Inflammatory macrophage treated with lipopolysaccharide for 4 hours (primary cell): ENCODE measurements at regions not wholly inside any gene's neighbourhood (a gene's known extent, or its start where the extent isn't known, plus 50 kb on each side); places are given as distances from the start of the nearest gene placed in this dataset.

ENCODE experiments used
- DNase-seq: peaks from one replicate; pipeline ENCODE4 v3.0.0-alpha.2; 2020

GRCh38 chr5:2283481-2284045, 400.8 kb upstream of the IRX4 start:
- DNase-seq = no peak

GRCh38 chr5:2282893-2283292, 400.2 kb upstream of the IRX4 start:
- no peak for DNase-seq

DNA sequence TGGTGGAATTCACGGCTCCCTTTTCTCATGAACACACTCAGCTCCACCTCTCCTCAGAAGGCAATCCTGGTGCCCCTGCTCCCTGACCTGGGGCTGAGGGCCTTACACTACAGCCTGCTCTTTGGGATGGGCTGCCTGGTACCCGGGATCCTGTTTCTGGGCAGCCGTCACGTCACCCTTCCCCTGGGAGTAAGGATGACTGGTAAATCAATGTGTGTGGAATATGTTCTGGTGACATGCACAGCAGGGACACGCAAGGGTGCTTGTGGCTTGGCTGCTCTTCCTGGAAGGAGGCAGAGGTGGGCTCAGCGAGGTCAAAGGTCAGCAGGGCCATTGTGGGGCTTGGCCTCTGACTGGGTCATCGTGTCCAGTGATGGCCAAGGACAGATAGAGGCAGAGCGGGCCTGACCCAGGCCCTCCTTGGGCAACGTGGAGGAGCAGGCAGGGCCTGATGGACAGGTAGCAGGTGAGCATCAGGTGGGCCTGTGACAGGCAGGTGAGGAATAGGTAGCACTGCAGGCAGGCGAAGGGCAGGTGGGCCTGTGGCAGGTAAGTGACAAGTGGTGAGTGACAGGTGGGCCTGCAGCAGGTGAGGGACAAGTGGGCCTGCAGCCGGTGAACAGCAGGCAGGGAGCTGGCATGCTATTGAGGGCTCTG, 399.4 kb upstream of the IRX4 start:
- DNase-seq = no peak

DNA sequence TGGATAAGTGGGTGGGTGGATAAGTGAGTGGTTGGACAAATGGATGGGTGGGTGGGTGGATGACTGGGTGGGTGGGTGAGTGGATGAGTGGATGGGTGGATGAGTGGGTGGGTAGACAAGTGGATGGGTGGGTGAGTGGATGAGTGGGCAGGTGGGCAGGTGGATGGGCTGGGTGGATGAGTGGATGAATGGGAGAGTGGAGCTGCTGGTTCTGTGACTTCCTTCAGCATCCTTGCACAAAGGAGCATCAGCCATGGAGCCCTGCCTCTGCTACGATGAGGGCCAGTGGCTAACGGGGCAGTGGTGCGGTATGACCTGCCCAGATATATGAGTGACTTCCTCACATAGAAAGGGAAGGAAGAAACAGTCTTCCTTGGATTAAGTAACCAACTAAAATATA, 398.7 kb upstream of the IRX4 start:
- no peak for DNase-seq

DNA sequence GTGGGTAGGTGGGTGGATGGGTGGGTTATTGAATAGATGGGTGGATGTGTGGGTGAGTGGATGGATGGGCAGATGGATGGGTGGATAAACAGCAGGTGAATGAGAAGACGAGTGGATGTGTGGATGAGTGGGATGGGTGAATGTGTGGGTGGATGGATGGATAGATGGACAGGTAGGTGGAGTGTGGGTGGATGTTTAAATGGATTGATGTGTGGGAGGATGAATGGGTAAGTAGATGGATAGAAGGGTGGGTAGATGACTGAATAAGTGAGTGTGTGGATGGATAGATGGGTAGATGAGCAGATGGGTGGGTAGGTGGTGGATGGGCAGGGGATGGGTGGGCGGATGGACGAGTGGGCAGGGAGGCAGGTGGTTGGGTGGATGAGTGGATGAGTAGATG, 397.6 kb upstream of the IRX4 start:
- DNase-seq = no peak

- no peak for DNase-seq
These were observed 396.2 kb upstream of the IRX4 start for GRCh38 chr5:2278825-2279456.

GRCh38 chr5:2277886-2278285, 395.2 kb upstream of the IRX4 start:
- no peak for DNase-seq

GRCh38 chr5:2276101-2276500, 393.4 kb upstream of the IRX4 start:
- no peak for DNase-seq

DNA sequence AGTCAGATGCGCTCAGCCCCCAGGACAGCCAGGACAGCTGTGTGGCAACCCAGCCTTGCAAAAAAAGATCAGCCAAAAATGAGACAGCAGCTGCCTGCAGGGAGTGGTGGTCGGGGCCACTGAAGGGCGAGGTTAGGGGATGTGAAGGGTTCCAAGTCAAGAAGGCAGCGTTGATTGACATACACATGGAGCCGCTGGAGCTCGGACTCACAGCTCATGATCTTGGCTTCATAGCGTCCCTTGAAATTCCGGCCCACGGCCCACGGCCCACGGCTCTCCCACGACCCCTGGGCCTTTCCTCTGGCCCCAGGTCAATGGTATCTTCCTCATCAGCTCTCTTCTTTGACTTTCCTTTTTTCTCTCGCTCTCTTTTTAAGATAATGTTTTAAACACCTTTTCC, 390.0 kb upstream of the IRX4 start:
- no peak for DNase-seq

- no peak for DNase-seq
These were observed 389.3 kb upstream of the IRX4 start for GRCh38 chr5:2272039-2272438.

DNA sequence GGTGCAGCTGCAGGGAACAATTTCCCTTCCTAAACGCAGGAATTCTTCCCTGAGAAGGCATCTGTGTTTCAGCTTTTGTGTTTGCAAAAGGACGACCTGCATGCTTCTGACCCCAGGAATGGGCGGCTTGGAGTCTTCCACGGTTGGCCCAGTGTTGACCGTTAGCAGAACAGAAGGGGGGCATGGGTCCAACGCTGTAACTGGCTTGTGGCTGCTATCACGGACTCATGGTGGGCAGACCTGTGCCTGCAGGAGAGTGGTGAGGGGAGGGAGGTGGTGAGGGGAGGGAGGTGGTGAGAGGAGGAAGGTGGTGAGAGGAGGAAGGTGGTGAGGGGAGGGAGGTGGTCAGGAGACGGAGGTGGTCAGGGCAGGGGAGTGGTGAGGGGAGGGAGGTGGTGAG, 388.6 kb upstream of the IRX4 start:
- DNase-seq = no peak

DNA sequence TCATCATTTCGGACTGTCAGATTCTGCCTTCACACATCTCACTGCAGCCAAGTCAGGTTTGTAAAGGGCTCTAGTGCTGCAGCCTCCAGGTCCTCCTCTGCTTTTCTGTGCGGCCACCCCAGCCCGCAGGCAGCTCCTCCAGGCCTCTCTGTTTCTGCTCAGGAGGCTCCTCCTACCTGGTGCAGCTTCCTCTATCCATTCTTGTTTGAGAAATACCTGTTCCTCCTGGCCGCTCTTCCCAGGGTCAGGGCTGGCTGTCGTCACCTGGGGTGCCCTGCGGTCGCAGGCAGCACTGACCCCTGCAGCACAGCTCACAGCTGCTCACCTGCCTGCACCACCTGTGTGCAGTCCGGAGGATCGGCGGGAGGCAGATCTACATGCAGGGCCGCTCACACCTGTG, 387.7 kb upstream of the IRX4 start:
- DNase-seq = no peak

- no peak for DNase-seq
These were observed 386.9 kb upstream of the IRX4 start for GRCh38 chr5:2269656-2270055.

DNA sequence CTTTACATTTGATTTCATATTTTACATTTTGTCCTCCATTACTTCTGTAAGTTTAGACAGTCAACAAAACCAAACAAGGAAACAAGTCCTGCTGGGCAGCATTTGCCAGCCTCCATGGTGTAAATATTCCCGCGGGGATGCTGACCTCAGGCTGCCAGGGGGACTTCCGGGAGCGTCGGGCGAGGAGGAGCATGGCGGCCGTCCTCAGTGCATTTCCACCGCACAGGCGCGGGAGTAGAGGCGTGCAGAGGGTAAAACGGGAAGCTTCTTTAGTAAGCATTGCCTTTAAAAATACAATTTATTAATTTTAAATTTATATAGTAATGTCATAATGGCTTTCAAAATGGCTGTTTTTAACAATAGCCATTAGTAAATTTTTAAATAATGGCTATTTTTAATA, 385.3 kb upstream of the IRX4 start:
- DNase-seq = no peak

- no peak for DNase-seq
These were observed 384.0 kb upstream of the IRX4 start for GRCh38 chr5:2266641-2267240.

- DNase-seq = no peak
These were observed 382.6 kb upstream of the IRX4 start for GRCh38 chr5:2265341-2265740.

DNA sequence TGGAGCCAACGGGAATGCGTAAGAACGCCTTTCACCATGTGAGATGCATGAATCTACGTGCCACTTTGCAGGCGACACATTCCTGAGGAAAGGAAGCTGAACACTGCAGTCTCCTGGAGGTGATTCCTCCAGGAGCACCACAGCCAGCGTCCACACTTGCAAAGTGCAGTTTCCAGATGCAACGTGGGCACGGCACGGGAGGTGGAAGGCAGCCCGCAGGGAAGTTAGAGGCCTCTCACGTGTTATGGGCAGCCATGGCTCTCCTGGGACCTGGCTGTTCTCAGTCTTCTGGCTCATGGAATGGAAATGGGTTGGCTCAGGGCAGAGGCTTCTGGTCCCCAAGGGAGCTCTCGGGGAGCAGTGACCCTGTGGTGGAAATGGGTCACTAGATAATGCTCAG, 381.0 kb upstream of the IRX4 start:
- no peak for DNase-seq

DNA sequence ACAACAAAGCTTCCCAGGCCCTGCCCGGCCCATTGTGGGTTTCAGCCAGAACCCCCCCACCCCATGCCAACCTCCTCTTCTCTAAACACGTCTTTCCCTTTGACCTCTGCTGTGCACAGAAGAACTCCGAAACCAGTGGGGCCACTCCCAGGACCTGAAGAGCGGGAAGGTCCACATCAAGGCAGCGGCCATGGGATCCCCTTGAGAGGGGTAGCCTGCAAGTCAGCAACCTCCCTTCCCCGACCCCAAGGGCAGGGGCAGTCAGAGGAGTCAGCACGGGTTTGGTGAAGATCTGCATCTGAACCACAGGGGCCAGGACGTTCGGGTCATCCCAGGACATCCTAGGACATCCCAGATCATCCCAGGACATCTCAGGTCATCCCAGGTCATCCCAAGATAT, 379.9 kb upstream of the IRX4 start:
- DNase-seq = no peak

DNA sequence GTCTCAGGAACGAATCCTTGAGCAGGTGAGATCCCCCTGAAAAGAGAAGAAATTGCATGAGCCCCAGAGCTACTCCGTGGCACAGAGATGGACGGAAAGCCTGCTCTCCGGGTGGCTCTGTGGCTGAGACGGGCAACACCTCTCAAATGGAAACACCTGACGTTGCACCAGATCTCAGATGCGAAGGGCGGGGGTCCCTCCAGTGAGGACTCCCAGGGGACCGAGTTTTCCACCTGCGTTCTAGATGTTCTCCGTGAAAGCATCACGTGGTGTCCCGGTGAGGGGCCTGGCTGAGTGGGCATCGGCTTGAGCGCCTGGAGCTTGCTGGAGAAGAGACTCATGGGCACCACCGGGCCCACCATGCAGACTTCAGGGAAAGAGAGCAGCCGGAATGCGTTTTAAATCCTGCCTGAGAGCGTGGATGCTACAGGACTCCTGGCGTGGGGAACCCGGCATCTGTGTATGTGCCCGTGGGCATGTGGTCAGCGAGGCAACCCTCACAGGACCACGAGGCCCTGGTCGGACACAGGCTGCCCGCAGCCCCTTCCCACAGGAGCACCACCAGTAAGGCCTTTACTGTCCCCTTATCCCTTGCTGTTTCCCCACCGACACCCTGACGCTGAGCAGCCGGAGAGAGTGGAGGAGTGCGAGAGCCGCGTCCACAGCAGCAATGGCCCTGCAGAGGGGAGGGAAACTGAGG, 378.4 kb upstream of the IRX4 start:
- DNase-seq = no peak

DNA sequence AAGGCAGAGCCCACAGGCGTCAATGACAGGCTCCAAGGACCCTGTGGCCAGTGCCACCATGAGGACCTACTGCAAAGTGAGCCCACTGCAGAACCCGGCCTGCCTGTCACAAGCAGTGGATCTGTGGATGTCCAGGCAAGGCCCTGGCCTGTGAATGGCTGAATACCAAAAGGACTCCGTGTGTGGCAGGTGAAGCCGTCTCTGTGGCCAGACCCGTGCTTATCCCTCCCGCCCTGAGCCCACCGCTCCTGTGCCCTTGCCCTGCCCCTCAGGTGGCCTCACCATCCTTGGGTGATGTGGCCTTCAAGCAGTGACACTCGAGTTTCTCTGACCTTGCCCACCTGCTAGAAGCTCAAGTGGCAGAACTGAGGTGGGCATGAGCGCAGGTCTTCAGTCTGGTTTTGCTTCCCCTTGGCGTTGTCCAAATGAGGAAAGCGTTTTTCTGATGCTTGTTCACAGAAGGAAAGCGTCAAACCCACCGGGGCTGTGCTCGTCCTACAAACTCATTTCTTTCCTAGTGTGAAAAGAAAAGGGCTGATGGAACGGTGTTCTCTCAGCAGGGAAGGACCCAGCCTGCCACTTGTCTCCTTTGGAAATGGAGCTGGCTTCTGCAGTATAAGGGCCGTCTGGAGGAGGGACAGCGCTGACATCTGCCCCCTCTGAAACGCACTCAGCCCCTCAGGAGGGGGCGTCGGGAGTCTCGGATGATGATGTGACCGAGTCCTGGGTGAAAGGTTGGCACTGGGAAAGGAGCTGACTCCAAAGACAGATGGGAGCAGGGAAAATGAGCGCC, 377.7 kb upstream of the IRX4 start:
- DNase-seq = no peak

DNA sequence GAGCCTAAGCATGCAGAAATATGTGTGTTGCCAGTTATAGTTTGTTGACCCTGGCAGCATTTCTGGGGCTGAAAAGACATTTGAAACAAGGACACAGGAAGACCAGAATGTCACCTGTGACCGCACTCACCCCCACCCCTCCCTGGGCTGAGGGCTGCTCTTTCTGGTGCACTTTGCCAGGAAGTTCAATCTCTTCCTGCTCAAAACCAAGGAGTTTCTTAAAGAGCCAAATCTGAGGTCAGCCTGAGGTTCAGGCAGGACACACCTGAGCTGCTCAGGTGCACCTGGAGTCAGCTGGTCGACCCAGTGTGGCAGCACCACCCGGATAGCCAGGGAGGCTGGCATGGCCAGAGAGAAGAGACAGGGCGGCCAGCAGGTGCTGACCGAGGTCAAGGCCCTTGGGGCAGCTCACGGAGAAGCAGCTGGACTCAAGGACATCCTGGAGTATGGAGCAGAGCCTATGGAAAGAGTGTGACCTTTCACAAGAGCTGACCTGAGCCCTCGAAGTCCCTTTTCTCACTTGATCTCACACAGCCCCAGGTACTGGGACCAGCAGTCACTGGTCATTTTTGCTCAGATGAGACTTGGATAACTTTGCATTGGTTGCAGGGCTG, 376.9 kb upstream of the IRX4 start:
- no peak for DNase-seq

- DNase-seq = no peak
These were observed 376.1 kb upstream of the IRX4 start for GRCh38 chr5:2258861-2259260.
